Medulla oblongata (tissue), 1 donor: ENCODE measurements at regions not wholly inside any gene's neighbourhood (a gene's known extent, or its start where the extent isn't known, plus 50 kb on each side); places are given as distances from the start of the nearest gene placed in this dataset.
A peak's percentile ranks its signal among the peaks of the same experiment; 100 is the strongest.

Source experiments
- DNase-seq: peaks from one replicate; pipeline ENCODE4 v3.0.0-alpha.2; 2015; ENCODE audit errors: extremely low spot score

DNA sequence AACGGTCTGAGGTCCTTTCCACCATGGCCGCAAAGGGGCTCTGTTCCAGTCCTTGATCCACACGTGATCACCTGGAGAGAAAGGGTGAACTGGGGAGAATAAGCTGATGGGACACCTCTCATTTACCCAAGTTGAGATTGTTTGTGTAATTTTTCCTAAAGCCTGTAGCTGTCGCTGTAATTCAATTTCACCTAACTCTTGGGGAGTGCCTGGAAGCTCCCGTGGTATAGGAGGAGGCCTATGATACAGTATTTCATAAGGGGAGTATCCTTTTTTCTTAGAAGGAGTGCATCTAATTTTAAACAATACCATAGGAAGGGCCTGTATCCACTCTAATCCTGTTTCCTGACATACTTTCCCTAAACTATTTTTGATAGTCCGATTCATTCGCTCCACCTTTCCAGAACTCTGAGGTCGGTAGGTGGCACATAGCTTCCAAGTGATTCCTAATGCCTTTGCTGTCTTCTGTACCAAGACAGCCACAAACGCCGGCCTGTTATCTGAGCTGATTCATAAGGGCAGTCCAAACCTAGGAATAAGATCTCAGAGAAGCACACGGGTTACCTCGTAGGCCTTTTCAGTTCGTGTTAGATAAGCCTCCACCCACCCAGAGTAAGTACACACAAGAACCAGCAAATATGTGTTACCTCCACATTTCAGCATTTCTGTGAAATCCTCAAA is 78.9 kb upstream of the VEPH1 start:
- DNase-seq = peak; percentile 24

DNA sequence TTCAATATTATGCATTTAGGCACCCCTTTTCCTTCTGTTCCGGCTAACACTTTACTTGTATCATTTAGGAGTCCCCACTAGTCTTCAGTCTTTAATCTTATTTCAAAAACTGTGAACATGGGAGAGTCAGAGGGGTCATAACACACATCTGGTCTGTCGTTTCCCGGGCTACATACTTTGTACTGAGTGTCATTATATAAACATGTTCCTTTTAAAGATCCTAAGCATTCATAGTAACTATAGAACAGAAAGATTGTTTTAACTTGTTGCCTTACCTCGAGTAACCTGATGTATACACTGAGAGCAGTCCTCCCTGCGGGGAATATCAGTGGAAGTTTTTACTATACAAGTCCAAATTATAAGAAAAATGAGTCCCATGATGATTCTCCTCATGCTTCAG is 78.2 kb upstream of the VEPH1 start:
- DNase-seq = no peak

DNA sequence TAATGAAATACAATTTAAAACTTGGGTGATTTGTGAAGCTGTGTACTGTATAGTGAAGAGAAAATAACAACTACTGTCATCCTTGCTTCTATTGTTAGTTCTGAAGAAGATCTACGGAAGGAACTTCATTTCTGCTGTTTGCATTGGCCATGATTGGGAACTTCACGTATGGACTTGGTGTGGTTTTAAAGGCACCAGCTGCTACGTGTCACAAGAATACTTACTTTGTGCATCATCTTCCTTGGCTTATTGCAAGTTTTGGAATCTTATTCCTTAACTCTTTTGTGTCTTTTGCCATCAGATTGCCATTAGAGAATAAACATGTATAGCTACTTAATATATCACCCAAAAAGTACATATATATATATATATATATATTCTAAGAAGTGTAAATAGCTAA is 75.0 kb upstream of the VEPH1 start:
- DNase-seq = no peak

DNA sequence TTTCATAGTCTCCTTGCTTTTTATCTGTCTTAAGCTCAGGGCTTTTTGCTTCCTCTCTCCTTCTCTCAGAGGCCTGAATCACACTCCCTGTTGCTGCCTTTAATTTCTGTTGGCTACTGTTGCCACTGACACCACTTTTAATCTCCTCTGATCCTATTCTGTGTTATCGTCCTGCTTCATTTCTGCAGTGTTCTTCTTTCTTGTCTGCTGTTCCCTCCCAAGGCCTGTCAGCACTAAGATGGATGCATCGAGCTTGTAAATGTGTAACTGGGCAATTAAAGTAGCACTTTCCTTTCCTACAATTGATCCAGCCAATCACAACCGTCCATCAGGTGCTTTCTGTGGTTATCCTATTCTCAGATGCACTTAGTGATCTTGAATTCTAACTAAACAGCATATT is 71.3 kb upstream of the VEPH1 start:
- DNase-seq = no peak

DNA sequence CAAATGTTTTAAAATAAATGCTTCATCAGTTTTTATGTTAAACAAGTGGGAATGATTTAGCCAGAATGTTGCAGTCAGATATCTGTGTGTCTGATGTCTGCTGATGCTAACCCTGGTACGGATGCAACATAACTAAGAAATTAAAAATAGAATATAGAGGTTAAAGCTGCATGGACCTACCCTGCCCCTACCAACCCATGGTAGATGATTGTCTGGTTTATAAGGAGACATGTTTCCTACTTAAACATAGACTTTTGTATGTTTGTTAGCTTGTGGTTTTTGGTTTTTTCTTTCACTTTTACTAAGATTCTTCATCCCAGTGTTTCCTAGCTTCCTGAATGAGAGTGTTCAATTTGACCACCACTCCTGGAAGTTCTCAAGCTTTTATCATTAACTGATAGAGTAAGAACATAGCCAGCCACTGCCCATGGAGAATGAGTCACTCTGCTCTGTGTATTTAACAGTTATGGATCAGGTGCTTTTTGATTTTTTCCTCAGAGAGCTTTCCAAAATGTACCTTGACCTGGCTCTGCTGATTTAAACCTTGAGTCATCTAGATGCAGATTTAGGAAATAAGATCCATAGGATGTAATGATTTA is 70.7 kb upstream of the VEPH1 start:
- no peak for DNase-seq

DNA sequence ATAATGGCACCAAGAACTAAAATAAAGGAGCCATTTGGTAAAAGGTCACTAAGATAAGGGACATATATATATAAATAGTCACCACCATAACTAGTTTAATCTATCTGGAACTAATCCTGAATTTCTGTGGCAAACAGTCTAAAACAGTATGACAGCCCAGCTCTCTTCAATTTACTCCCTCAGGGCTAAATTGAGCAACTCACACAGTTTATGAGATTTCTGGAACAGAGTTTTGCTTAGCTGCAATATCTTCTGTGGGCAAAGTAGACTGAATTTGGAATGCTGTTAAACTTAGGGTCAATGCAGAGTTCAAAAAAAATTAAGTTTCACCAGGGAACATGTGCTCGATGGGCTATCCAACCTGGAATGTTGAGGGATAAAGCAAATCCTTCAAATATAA is 70.1 kb upstream of the VEPH1 start:
- no peak for DNase-seq

DNA sequence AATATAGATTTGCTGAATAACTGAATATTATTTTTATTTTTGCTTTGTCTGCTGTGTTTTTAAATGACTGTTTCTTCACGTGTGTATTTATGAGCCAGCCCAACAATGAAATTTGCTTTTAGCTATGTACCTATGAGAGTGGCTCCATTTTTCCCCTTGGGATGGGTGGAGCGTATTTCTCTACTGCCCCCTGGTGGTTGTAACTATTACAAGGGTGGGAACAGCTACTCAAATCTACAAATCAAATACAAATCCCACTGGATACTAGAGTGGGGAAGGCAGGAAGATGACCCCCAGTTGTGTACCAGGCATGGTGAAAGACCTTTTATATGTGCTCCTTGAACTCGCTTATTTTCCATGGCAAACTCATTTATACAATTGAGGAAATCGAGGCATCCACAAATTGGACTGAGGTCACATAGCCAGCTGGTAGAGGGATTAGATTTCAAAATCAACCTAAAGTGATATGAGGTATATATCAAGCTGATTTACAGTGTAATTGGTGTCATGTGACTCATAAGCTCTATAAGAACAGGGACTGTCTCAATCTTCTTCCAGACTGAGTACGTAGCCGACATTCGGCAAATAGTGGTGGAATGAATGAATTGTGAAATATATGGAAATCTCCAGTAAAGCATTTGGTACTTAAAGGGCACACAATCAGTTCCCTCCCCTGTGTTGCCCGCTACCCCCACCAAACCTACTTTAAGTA is 69.5 kb upstream of the VEPH1 start:
- peak; percentile 61 for DNase-seq

DNA sequence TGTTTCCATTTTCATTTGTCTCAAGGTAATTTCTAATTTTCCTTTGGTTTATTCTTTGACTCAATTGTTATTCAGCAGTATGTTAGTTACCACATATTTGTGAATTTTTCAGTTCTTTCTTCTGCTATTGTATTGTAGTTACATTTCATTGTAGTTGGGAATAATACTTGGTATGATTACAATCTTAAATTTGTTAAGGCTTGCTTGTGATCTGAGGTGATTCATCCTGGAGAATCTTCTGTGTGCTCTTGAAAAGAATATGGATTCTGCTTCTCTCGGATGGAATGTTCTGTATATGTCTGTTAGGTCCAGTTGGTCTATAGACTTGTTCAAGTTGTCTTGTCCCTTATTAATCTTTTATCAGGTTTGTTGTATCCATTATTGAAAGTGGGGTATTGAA is 63.4 kb upstream of the VEPH1 start:
- no peak for DNase-seq

DNA sequence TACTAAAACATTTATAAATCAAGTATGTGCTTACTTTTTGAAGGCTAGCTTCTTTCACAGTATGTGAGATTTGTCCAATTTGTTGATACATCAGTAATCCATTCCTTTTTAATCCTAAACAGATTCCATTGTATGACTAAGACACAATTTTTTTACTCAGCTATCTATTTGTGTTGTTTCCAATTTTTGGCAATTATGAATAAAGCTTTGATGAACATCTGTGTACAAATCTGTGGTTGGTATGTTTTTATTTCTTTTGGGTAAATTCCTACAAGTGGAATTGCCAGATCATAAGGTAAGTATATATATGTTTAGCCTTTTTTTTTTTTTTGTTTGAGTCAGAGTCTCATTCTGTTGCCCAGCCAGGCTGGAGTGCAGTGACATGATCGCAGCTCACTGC is 56.2 kb upstream of the VEPH1 start:
- no peak for DNase-seq
